ENCODE measurements at regions not wholly inside any gene's neighbourhood (a gene's known extent, or its start where the extent isn't known, plus 50 kb on each side); places are given as distances from the start of the nearest gene placed in this dataset.

DNA sequence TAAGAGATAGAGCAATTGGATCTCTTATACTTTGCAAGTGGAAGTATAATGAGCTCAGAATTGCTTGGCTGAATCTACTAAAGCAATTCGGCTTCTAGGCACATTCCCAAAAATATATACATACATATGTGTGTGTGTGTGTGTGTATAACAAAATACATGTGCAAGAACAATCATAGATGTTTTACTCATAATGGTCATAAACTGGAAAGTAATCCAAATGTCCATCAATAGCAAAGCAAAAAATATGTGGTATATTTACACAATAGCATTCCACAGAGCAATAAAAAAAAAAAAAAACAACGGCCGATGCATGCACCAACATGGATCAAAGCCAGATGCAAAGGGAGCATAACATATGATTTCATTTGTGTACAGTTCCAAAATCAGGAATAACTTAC, 707.9 kb downstream of the RFPL4B start:
- no peak for TF ChIP-seq FOSL2 (IDR thresholded peaks at IDR 0.05)
- TF ChIP-seq FOSL2 (CRISPR knock-in tag; IDR thresholded peaks at IDR 0.05): no peak
- no peak for TF ChIP-seq EP300 (IDR thresholded peaks at IDR 0.05)
- no peak for TF ChIP-seq ZFP36 (IDR thresholded peaks at IDR 0.05; ENCODE audit: borderline replicate concordance, partially characterized antibody)
- TF ChIP-seq, protein P1, sequence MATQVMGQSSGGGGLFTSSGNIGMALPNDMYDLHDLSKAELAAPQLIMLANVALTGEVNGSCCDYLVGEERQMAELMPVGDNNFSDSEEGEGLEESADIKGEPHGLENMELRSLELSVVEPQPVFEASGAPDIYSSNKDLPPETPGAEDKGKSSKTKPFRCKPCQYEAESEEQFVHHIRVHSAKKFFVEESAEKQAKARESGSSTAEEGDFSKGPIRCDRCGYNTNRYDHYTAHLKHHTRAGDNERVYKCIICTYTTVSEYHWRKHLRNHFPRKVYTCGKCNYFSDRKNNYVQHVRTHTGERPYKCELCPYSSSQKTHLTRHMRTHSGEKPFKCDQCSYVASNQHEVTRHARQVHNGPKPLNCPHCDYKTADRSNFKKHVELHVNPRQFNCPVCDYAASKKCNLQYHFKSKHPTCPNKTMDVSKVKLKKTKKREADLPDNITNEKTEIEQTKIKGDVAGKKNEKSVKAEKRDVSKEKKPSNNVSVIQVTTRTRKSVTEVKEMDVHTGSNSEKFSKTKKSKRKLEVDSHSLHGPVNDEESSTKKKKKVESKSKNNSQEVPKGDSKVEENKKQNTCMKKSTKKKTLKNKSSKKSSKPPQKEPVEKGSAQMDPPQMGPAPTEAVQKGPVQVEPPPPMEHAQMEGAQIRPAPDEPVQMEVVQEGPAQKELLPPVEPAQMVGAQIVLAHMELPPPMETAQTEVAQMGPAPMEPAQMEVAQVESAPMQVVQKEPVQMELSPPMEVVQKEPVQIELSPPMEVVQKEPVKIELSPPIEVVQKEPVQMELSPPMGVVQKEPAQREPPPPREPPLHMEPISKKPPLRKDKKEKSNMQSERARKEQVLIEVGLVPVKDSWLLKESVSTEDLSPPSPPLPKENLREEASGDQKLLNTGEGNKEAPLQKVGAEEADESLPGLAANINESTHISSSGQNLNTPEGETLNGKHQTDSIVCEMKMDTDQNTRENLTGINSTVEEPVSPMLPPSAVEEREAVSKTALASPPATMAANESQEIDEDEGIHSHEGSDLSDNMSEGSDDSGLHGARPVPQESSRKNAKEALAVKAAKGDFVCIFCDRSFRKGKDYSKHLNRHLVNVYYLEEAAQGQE (IDR thresholded peaks at IDR 0.05): no peak
- TF ChIP-seq CEBPB (IDR thresholded peaks at IDR 0.05): no peak
- TF ChIP-seq CTCF (IDR thresholded peaks at IDR 0.05): no peak
- no peak for TF ChIP-seq ESRRA (IDR thresholded peaks at IDR 0.05; ENCODE audit: borderline replicate concordance, low read length)
- no peak for TF ChIP-seq PBX3 (IDR thresholded peaks at IDR 0.05)
- TF ChIP-seq GATA3 (IDR thresholded peaks at IDR 0.05; ENCODE audit: borderline replicate concordance): no peak
- no peak for TF ChIP-seq MAX (IDR thresholded peaks at IDR 0.05)
- TF ChIP-seq SREBF2 (IDR thresholded peaks at IDR 0.05): no peak
- TF ChIP-seq POLR2A (IDR thresholded peaks at IDR 0.05; ENCODE audit: low read length): no peak
- no peak for TF ChIP-seq HOXA7 (CRISPR knock-in tag; IDR thresholded peaks at IDR 0.05)

Data from A549 (cell line).